SK-N-SH treated with all-trans-retinoic acid at 6 μM for 48 hours (cell line): ENCODE measurements at regions not wholly inside any gene's neighbourhood (a gene's known extent, or its start where the extent isn't known, plus 50 kb on each side); places are given as distances from the start of the nearest gene placed in this dataset.

Experiments used
- CSDC2 ChIP-seq: fragments of 250-450 bp; sonication (Bioruptor Pico); IDR thresholded peaks from 2 replicates; pipeline ENCODE4 v1.5.0; 2020; ENCODE audit warnings: mild to moderate bottlenecking, moderate library complexity
- TCF4 ChIP-seq: fragments of 250-450 bp; sonication (Bioruptor Pico); IDR thresholded peaks from 2 replicates; pipeline ENCODE4 v1.8.0; 2021; ENCODE audit warnings: mild to moderate bottlenecking, moderate library complexity, borderline replicate concordance
- ZFP3 ChIP-seq: fragments of 250-450 bp; sonication (Bioruptor Pico); IDR thresholded peaks from 2 replicates; pipeline ENCODE4 v1.5.0; 2020; ENCODE audit warnings: mild to moderate bottlenecking, moderate library complexity
- ZNF70 ChIP-seq: fragments of 450-650 bp; formaldehyde crosslinking; IDR thresholded peaks from 2 replicates; pipeline ENCODE4 v1.5.0; 2020; ENCODE audit warnings: mild to moderate bottlenecking, moderate library complexity
- TF ChIP-seq, protein P1 (sequence below): fragments of 250-450 bp; sonication (Bioruptor Pico); IDR thresholded peaks from 2 replicates; pipeline ENCODE4 v1.5.0; 2020; ENCODE audit warnings: mild to moderate bottlenecking, moderate library complexity
- TF ChIP-seq, protein P2 (sequence below): fragments of 250-450 bp; sonication (Bioruptor Pico); IDR thresholded peaks from 2 replicates; pipeline ENCODE4 v1.8.0; 2021; ENCODE audit warnings: low read depth, mild to moderate bottlenecking, moderate library complexity, borderline replicate concordance

DNA sequence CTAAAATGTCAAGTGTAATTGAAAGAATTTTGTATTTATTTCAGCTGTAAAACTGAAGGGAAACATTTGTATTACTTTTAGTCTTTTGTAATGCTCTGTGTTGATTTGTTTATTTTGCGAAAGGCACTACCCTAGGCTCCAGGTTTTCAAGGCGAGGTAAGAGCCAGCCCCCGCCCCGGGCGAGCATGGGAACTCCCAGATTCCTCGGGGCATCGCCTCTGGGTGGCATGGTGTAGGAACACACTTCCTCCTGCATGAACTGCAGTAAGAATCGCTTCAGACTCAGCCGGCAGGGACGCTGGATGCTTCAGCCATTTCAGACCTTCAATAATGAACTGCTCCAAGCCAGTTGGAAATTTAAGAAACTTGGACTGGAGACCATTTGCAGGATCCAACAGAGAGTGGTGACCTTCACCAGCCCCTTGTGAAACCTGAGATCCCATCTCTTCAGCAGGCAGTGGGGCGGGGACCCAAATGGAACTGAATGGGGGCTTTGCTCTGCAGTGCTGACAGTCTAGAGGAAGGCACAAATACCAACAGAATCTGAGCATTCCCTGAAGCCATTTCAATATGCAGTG, 544.3 kb upstream of the MGMT start:
- TF ChIP-seq ZNF70 (no peak), CSDC2 (CRISPR knock-in tag) (no peak), ZFP3 (CRISPR knock-in tag) (no peak), TCF4 (CRISPR knock-in tag) (no peak)
- TF ChIP-seq, protein P1, sequence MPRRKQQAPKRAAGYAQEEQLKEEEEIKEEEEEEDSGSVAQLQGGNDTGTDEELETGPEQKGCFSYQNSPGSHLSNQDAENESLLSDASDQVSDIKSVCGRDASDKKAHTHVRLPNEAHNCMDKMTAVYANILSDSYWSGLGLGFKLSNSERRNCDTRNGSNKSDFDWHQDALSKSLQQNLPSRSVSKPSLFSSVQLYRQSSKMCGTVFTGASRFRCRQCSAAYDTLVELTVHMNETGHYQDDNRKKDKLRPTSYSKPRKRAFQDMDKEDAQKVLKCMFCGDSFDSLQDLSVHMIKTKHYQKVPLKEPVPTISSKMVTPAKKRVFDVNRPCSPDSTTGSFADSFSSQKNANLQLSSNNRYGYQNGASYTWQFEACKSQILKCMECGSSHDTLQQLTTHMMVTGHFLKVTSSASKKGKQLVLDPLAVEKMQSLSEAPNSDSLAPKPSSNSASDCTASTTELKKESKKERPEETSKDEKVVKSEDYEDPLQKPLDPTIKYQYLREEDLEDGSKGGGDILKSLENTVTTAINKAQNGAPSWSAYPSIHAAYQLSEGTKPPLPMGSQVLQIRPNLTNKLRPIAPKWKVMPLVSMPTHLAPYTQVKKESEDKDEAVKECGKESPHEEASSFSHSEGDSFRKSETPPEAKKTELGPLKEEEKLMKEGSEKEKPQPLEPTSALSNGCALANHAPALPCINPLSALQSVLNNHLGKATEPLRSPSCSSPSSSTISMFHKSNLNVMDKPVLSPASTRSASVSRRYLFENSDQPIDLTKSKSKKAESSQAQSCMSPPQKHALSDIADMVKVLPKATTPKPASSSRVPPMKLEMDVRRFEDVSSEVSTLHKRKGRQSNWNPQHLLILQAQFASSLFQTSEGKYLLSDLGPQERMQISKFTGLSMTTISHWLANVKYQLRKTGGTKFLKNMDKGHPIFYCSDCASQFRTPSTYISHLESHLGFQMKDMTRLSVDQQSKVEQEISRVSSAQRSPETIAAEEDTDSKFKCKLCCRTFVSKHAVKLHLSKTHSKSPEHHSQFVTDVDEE (CRISPR knock-in tag), result no peak
- TF ChIP-seq, protein P2, sequence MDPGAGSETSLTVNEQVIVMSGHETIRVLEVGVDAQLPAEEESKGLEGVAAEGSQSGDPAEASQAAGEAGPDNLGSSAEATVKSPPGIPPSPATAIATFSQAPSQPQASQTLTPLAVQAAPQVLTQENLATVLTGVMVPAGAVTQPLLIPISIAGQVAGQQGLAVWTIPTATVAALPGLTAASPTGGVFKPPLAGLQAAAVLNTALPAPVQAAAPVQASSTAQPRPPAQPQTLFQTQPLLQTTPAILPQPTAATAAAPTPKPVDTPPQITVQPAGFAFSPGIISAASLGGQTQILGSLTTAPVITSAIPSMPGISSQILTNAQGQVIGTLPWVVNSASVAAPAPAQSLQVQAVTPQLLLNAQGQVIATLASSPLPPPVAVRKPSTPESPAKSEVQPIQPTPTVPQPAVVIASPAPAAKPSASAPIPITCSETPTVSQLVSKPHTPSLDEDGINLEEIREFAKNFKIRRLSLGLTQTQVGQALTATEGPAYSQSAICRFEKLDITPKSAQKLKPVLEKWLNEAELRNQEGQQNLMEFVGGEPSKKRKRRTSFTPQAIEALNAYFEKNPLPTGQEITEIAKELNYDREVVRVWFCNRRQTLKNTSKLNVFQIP, result no peak
